ENCODE measurements at regions not wholly inside any gene's neighbourhood (a gene's known extent, or its start where the extent isn't known, plus 50 kb on each side); places are given as distances from the start of the nearest gene placed in this dataset.

- no peaks in the 10 kb centered on the region for H3K4me1 ChIP-seq (ENCODE audit: insufficient read depth, low read length)
- no peaks in the 10 kb centered on the region for H3K27me3 ChIP-seq (ENCODE audit: low read length)
- DNase-seq (no peak), ATAC-seq (no peak)
- H3K79me2 ChIP-seq (ENCODE audit: low read length), result no peaks in the 10 kb centered on the region
- intact Hi-C loops (cut with micrococcal nuclease), result loop anchor here (5.0 kb wide), 2 partner anchors 308 to 368 kb away; no protein-coding TSS in a partner anchor
- no peak for TF ChIP-seq EZH2 (IDR thresholded peaks at IDR 0.05; ENCODE audit: low read length, unreplicated experiment)
- no peak for TF ChIP-seq CTCF (conservative IDR thresholded peaks at IDR 0.05; ENCODE audit: low read depth, low read length)
- no peak for TF ChIP-seq EZH2phosphoT487 (IDR thresholded peaks at IDR 0.05; ENCODE audit: borderline replicate concordance, low read length)
- H3F3A ChIP-seq (ENCODE audit: low read length, unreplicated experiment), result no peaks in the 10 kb centered on the region
- no peaks in the 10 kb centered on the region for H3K9me2 ChIP-seq (replicated peaks; ENCODE audit: low read length)
- no peak overlapping the region for H2AFZ ChIP-seq (ENCODE audit: low read length)
- no peak overlapping the region for H3K4me2 ChIP-seq (ENCODE audit: low read length)
- H3K9me3 ChIP-seq (ENCODE audit: low read length), result no peaks in the 10 kb centered on the region
- no TSS peak for BruUV-seq (replicated peaks)
- H3K9ac ChIP-seq (ENCODE audit: low read length), result no peak overlapping the region
- ChIA-PET CTCF (no interaction called here), POLR2A (ENCODE audit: unreplicated experiment) (no interaction called here)
- no peaks in the 10 kb centered on the region for H4K20me1 ChIP-seq (ENCODE audit: low read length)
- no peak overlapping the region for H3K4me3 ChIP-seq (ENCODE audit: low read length)
- no peak overlapping the region for H3K27ac ChIP-seq (ENCODE audit: low read length)
- H3K36me3 ChIP-seq (ENCODE audit: low read depth, low read length), result no peaks in the 10 kb centered on the region
Measured at GRCh38 chr18:64405161-64405560, 256.3 kb upstream of the LINC00305 start.

GRCh38 chr18:64403784-64404503 lies 255.1 kb upstream of the LINC00305 start:
- ChIA-PET POLR2A (ENCODE audit: unreplicated experiment) (no interaction called here), CTCF (no interaction called here)
- H3K9ac ChIP-seq (ENCODE audit: low read length), result no peak overlapping the region
- H3K27ac ChIP-seq (ENCODE audit: low read length), result no peak overlapping the region
- H3K4me3 ChIP-seq (ENCODE audit: low read length), result no peak overlapping the region
- no peak overlapping the region for H3K4me2 ChIP-seq (ENCODE audit: low read length)
- no peak overlapping the region for H2AFZ ChIP-seq (ENCODE audit: low read length)
- no peak for DNase-seq
- no peaks in the 10 kb centered on the region for H3K9me2 ChIP-seq (replicated peaks; ENCODE audit: low read length)
- H3K9me3 ChIP-seq (ENCODE audit: low read length), result no peaks in the 10 kb centered on the region
- H3K79me2 ChIP-seq (ENCODE audit: low read length), result no peaks in the 10 kb centered on the region
- no peaks in the 10 kb centered on the region for H4K20me1 ChIP-seq (ENCODE audit: low read length)
- no peak for ATAC-seq
- no TSS peak for BruUV-seq (replicated peaks)
- TF ChIP-seq EZH2phosphoT487 (IDR thresholded peaks at IDR 0.05; ENCODE audit: borderline replicate concordance, low read length), result no peak
- TF ChIP-seq CTCF (conservative IDR thresholded peaks at IDR 0.05; ENCODE audit: low read depth, low read length), result no peak
- H3K4me1 ChIP-seq (ENCODE audit: insufficient read depth, low read length), result no peaks in the 10 kb centered on the region
- no peaks in the 10 kb centered on the region for H3F3A ChIP-seq (ENCODE audit: low read length, unreplicated experiment)
- no peaks in the 10 kb centered on the region for H3K36me3 ChIP-seq (ENCODE audit: low read depth, low read length)
- intact Hi-C loops (cut with micrococcal nuclease), result no loop called here
- no peaks in the 10 kb centered on the region for H3K27me3 ChIP-seq (ENCODE audit: low read length)

- Histone ChIP-seq H2AFZ (ENCODE audit: low read length) (no peak overlapping the region), H4K20me1 (ENCODE audit: low read length) (no peaks in the 10 kb centered on the region), H3K4me1 (ENCODE audit: insufficient read depth, low read length) (no peaks in the 10 kb centered on the region), H3K27ac (ENCODE audit: low read length) (no peak overlapping the region), H3K27me3 (ENCODE audit: low read length) (no peaks in the 10 kb centered on the region), H3F3A (ENCODE audit: low read length, unreplicated experiment) (no peaks in the 10 kb centered on the region), H3K79me2 (ENCODE audit: low read length) (no peaks in the 10 kb centered on the region), H3K4me2 (ENCODE audit: low read length) (no peak overlapping the region), H3K9ac (ENCODE audit: low read length) (no peak overlapping the region), H3K4me3 (ENCODE audit: low read length) (no peak overlapping the region), H3K9me2 (replicated peaks; ENCODE audit: low read length) (no peaks in the 10 kb centered on the region), H3K36me3 (ENCODE audit: low read depth, low read length) (no peaks in the 10 kb centered on the region), H3K9me3 (ENCODE audit: low read length) (no peaks in the 10 kb centered on the region)
- no TSS peak for BruUV-seq (replicated peaks)
- POLR2A ChIA-PET (ENCODE audit: unreplicated experiment), result no interaction called here
- DNase-seq (no peak), ATAC-seq (no peak)
- TF ChIP-seq EZH2 (IDR thresholded peaks at IDR 0.05; ENCODE audit: low read length, unreplicated experiment) (no peak), CTCF (conservative IDR thresholded peaks at IDR 0.05; ENCODE audit: low read depth, low read length) (no peak), EZH2phosphoT487 (IDR thresholded peaks at IDR 0.05; ENCODE audit: borderline replicate concordance, low read length) (no peak)
- CTCF ChIA-PET, result no interaction called here
- intact Hi-C loops (cut with micrococcal nuclease), result no loop called here
Measured at GRCh38 chr18:64402636-64403035, 253.7 kb upstream of the LINC00305 start.

All from PC-3 (cell line).